H9 (cell line): ENCODE measurements at regions not wholly inside any gene's neighbourhood (a gene's known extent, or its start where the extent isn't known, plus 50 kb on each side); places are given as distances from the start of the nearest gene placed in this dataset.

Experiments used
- DNase-seq: peaks from one replicate; pipeline ENCODE4 v3.0.0-alpha.2; 2017
- H2AFZ ChIP-seq: one replicate; pipeline ENCODE4 v1.6.1; 2013; ENCODE audit warnings: mild to moderate bottlenecking, low read length, control low read depth, moderate library complexity
- H2AK5ac ChIP-seq: 2 replicates; pipeline ENCODE4 v1.6.1; 2013; ENCODE audit warnings: low read length, control low read depth, mixed read lengths; ENCODE audit not compliant: insufficient read length
- H2BK120ac ChIP-seq: one replicate; pipeline ENCODE4 v1.6.1; 2013; ENCODE audit warnings: low read depth, mild to moderate bottlenecking, low read length, control low read depth, inconsistent platforms; ENCODE audit not compliant: poor library complexity, severe bottlenecking
- H2BK12ac ChIP-seq: 2 replicates; pipeline ENCODE4 v1.6.1; 2013; ENCODE audit warnings: low read length, control low read depth, mixed read lengths, low read depth; ENCODE audit not compliant: insufficient read length
- H2BK15ac ChIP-seq: 2 replicates; pipeline ENCODE4 v1.6.1; 2013; ENCODE audit warnings: low read depth, low read length, control low read depth
- H2BK20ac ChIP-seq: one replicate; pipeline ENCODE4 v1.6.1; 2013; ENCODE audit warnings: low read depth, mild to moderate bottlenecking, low read length, control low read depth, inconsistent platforms; ENCODE audit not compliant: poor library complexity, severe bottlenecking
- H2BK5ac ChIP-seq: 2 replicates; pipeline ENCODE4 v1.6.1; 2013; ENCODE audit warnings: low read length, control low read depth, mixed read lengths; ENCODE audit not compliant: insufficient read length
- H3K14ac ChIP-seq: 2 replicates; pipeline ENCODE4 v1.6.1; 2013; ENCODE audit warnings: low read length, control low read depth; ENCODE audit not compliant: insufficient read depth
- H3K18ac ChIP-seq: 2 replicates; pipeline ENCODE4 v1.6.1; 2013; ENCODE audit warnings: low read depth, mild to moderate bottlenecking, mixed read lengths, low read length, control low read depth; ENCODE audit not compliant: insufficient read length
- H3K23ac ChIP-seq: 2 replicates; pipeline ENCODE4 v1.6.1; 2013; ENCODE audit warnings: low read length, control low read depth, mixed read lengths, low read depth; ENCODE audit not compliant: insufficient read length
- H3K23me2 ChIP-seq: 2 replicates; pipeline ENCODE4 v1.6.1; 2013; ENCODE audit warnings: low read depth, mild to moderate bottlenecking, mixed read lengths, low read length, control low read depth; ENCODE audit not compliant: insufficient read length, poor library complexity, severe bottlenecking
- H3K27ac ChIP-seq: 2 replicates; pipeline ENCODE4 v1.5.1; 2013; ENCODE audit warnings: low read length, control low read depth, mixed read lengths, low read depth; ENCODE audit not compliant: insufficient read length
- H3K27me3 ChIP-seq: 2 replicates; pipeline ENCODE4 v1.6.1; 2013; ENCODE audit warnings: low read length, control low read depth, inconsistent platforms; ENCODE audit not compliant: insufficient read depth
- H3K4ac ChIP-seq: 2 replicates; pipeline ENCODE4 v1.6.1; 2013; ENCODE audit warnings: low read depth, mild to moderate bottlenecking, control low read depth, inconsistent platforms, low read length, moderate library complexity
- H3K4me1 ChIP-seq: 2 replicates; pipeline ENCODE4 v1.6.1; 2013; ENCODE audit warnings: low read length, control low read depth, inconsistent platforms; ENCODE audit not compliant: insufficient read depth
- H3K4me2 ChIP-seq: 2 replicates; pipeline ENCODE4 v1.6.1; 2013; ENCODE audit warnings: low read length, control low read depth, mixed read lengths; ENCODE audit not compliant: insufficient read length, insufficient read depth
- H3K56ac ChIP-seq: 2 replicates; pipeline ENCODE4 v1.6.1; 2013; ENCODE audit warnings: low read depth, mild to moderate bottlenecking, mixed read lengths, low read length, control low read depth; ENCODE audit not compliant: insufficient read length
- H3K79me1 ChIP-seq: 2 replicates; pipeline ENCODE4 v1.6.1; 2013; ENCODE audit warnings: low read depth, mild to moderate bottlenecking, moderate library complexity, low read length, control low read depth, inconsistent platforms; ENCODE audit not compliant: insufficient read depth, poor library complexity, severe bottlenecking
- H3K79me2 ChIP-seq: 2 replicates; pipeline ENCODE4 v1.6.1; 2013; ENCODE audit warnings: low read length, control low read depth, inconsistent platforms; ENCODE audit not compliant: insufficient read depth
- H3K9ac ChIP-seq: 2 replicates; pipeline ENCODE4 v1.6.1; 2013; ENCODE audit warnings: low read length, control low read depth, mixed read lengths; ENCODE audit not compliant: insufficient read length; ENCODE audit errors: extremely low read depth
- H3K9me3 ChIP-seq: one replicate; pipeline ENCODE4 v1.6.1; 2013; ENCODE audit warnings: low read depth, low read length, inconsistent platforms; ENCODE audit not compliant: control insufficient read depth
- H3T11ph ChIP-seq: one replicate; pipeline ENCODE4 v1.6.1; 2013; ENCODE audit warnings: mild to moderate bottlenecking, low read length, control low read depth, inconsistent platforms
- H4K20me1 ChIP-seq: one replicate; pipeline ENCODE4 v1.6.1; 2013; ENCODE audit not compliant: control insufficient read depth, insufficient read length, insufficient read depth
- H4K5ac ChIP-seq: 2 replicates; pipeline ENCODE4 v1.6.1; 2013; ENCODE audit warnings: low read depth, mild to moderate bottlenecking, mixed read lengths, low read length, control low read depth; ENCODE audit not compliant: insufficient read length
- H4K8ac ChIP-seq: replicated peaks from 2 replicates; pipeline ENCODE4 v1.6.1; 2013; ENCODE audit warnings: low read length, control low read depth, mixed read lengths, low read depth; ENCODE audit not compliant: insufficient read length
- H4K91ac ChIP-seq: 2 replicates; pipeline ENCODE4 v1.6.1; 2013; ENCODE audit warnings: low read depth, mild to moderate bottlenecking, moderate library complexity, mixed read lengths, low read length, control low read depth; ENCODE audit not compliant: insufficient read length
- H3K27ac Mint-ChIP-seq, 3 experiments: 2 replicates in 2 of 3; 3 replicates in 1 of 3; pipeline ENCODE4 v1.8.0; 2020 to 2021; ENCODE audit warnings: mixed read lengths in 3 of 3, mild to moderate bottlenecking in 1 of 3, moderate library complexity in 1 of 3
- H3K27me3 Mint-ChIP-seq: 2 replicates; pipeline ENCODE4 v1.8.0; 2021; ENCODE audit warnings: low read depth, mild to moderate bottlenecking, moderate library complexity, mixed read lengths
- H3K36me3 Mint-ChIP-seq, 3 experiments: 2 replicates in 2 of 3; 3 replicates in 1 of 3; pipeline ENCODE4 v1.8.0; 2020 to 2021; ENCODE audit warnings: low read depth in 3 of 3, mixed read lengths in 3 of 3; ENCODE audit not compliant: insufficient read depth in 1 of 3
- H3K4me1 Mint-ChIP-seq, 2 experiments: 2 replicates each; pipeline ENCODE4 v1.8.0; 2020; ENCODE audit warnings: mixed read lengths in 2 of 2
- H3K4me3 Mint-ChIP-seq, 2 experiments: 2 replicates in 1 of 2; 3 replicates in 1 of 2; pipeline ENCODE4 v1.8.0; 2020 to 2021; ENCODE audit warnings: mild to moderate bottlenecking in 2 of 2, mixed read lengths in 2 of 2, moderate library complexity in 1 of 2
- H3K9me3 Mint-ChIP-seq, 2 experiments: 2 replicates in 1 of 2; 3 replicates in 1 of 2; pipeline ENCODE4 v1.8.0; 2020; ENCODE audit warnings: mild to moderate bottlenecking in 2 of 2, mixed read lengths in 2 of 2, moderate library complexity in 1 of 2
- CTCF ChIP-seq: fragments of 200-600 bp; sonication (generic); conservative IDR thresholded peaks from 3 replicates; pipeline ENCODE4 v1.8.0; 2021; ENCODE audit warnings: antibody characterized with exemption, mild to moderate bottlenecking
- WGBS: extraction: QIAGEN DNeasy Blood & Tissue Kit; methylation state at CpG from one replicate; pipeline ENCODE4 v1.1.7; 2013; ENCODE audit warnings: missing lambda C conversion rate, low lambda C conversion rate, mixed read lengths; ENCODE audit not compliant: insufficient read length; ENCODE audit errors: extremely low coverage; 5-methylcytosine and 5-hydroxymethylcytosine counted together

- no peak overlapping the region for H3K27ac ChIP-seq
- H3K18ac ChIP-seq = no peak overlapping the region
- no peak overlapping the region for H3T11ph ChIP-seq
- no peak for TF ChIP-seq CTCF
- H3K9me3 ChIP-seq = no peaks in the 10 kb centered on the region
- no peaks in the 10 kb centered on the region for H3K23me2 ChIP-seq
- H3K4ac ChIP-seq = no peak overlapping the region
- no peak for DNase-seq
- no peaks in the 10 kb centered on the region for H3K79me2 ChIP-seq
- WGBS = no CpG with 5 or more reads among the region's 1 CpG
- no peak overlapping the region for H3K23ac ChIP-seq
- H3K4me3 Mint-ChIP-seq = no peak overlapping the region
- no peak overlapping the region for H2AFZ ChIP-seq
- no peak overlapping the region for H3K56ac ChIP-seq
- no peak overlapping the region for H3K9ac ChIP-seq
- H4K5ac ChIP-seq = no peak overlapping the region
- no peak overlapping the region for H2BK120ac ChIP-seq
- no peaks in the 10 kb centered on the region for H3K36me3 Mint-ChIP-seq
- H3K4me2 ChIP-seq = no peak overlapping the region
- H3K4me1 ChIP-seq = no peaks in the 10 kb centered on the region
- H3K79me1 ChIP-seq = no peaks in the 10 kb centered on the region
- H4K8ac ChIP-seq = no peak overlapping the region
- H2AK5ac ChIP-seq = no peak overlapping the region
- H3K4me1 Mint-ChIP-seq = peaks cover 0 to 3% of the 10 kb centered on the region in 2 experiments; a peak in 3 of 4 replicates
- H4K91ac ChIP-seq = no peak overlapping the region
- H2BK20ac ChIP-seq = no peak overlapping the region
- H3K14ac ChIP-seq = no peak overlapping the region
- H2BK12ac ChIP-seq = no peak overlapping the region
- no peaks in the 10 kb centered on the region for H3K9me3 Mint-ChIP-seq
- H3K27ac Mint-ChIP-seq = no peak overlapping the region
- H2BK5ac ChIP-seq = no peak overlapping the region
- no peaks in the 10 kb centered on the region for H3K27me3 ChIP-seq
- H4K20me1 ChIP-seq = no peaks in the 10 kb centered on the region
- H2BK15ac ChIP-seq = no peak overlapping the region
- no peaks in the 10 kb centered on the region for H3K27me3 Mint-ChIP-seq
Measured at GRCh38 chr1:78383923-78384322, 106.9 kb upstream of the PTGFR start.
